GM21515 (cell line): ENCODE measurements at regions not wholly inside any gene's neighbourhood (a gene's known extent, or its start where the extent isn't known, plus 50 kb on each side); places are given as distances from the start of the nearest gene placed in this dataset.
"Not testable (repeated sequence)": the region's sequence is repeated elsewhere in the genome, so short reads cannot be mapped to it uniquely, and the experiment has no call there.

Source experiments
- ATAC-seq: cut with Tn5 transposase; IDR thresholded peaks from one replicate; pipeline ENCODE4 v1.9.1; 2021; ENCODE audit not compliant: unreplicated experiment

DNA sequence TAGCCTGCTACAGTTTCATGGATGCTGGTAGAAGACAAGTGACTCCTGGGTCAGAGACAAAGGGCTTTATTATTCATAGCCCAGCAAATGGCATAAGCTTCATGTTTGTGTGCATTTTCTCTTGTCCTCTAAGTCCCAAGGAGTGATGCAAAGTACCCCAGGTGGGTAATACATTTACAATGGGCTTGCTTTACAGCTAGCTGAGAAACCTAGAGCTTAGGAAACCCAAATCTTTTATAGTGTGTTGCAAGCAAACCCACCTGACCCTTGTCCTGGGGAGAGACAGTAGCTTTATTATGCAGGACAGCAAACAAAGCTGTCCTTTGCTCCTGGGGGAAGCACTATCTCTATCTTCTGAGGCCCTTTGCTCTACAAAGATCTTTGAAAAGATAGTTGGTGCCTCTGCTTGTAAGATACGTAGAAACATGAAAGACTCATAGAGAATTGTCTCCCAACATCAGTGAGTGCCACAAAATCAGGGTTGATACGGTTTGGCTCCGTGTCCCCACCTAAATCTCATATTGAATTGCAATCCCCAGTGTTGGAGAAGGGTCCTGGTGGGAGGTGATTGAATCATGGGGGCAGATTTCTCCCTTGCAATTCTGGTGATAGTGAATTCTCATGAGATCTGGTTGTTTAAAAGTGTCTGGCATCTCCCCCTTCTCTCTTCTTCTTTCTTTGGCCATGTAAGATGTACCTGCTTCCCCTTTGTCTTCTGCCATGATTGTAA, 315.8 kb upstream of the USP24 start:
- no peak for ATAC-seq

DNA sequence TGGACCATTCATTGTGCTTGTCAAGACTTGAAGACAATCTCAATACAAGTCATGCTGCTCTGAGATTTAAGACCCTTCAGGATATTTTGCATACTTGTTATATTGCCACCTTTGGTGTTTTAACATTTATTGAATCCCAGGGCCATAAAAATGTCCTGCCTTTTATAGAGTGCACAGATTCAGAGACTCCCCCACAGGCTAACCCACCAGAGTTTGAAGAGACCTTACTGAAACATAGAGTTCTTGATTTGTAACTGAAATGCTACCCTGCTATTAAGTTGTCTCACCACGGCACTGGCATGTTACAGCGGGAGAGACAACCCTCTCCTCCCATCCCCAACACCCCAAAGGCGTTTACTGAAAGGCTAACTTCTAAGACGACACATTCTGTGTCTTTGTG, 313.9 kb upstream of the USP24 start:
- ATAC-seq: no peak

DNA sequence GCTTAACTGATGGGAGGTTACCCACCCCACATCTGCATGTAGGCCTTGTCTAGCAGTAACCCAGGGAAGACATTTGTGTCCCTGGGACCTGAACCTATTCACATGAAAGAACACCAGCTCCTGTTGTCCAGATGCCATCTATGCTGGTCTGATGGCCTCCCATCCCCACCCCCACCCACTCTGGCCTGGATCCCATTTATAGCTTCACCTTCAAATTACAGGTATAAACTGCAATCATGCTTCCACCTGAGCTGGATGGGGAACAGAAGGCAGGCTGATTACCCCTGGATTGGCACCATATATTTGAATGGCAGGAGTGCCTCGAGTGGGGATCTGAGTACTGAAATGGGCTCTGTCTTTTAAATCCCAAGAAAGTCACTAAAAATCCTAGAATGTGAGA, 312.7 kb upstream of the USP24 start:
- no peak for ATAC-seq

DNA sequence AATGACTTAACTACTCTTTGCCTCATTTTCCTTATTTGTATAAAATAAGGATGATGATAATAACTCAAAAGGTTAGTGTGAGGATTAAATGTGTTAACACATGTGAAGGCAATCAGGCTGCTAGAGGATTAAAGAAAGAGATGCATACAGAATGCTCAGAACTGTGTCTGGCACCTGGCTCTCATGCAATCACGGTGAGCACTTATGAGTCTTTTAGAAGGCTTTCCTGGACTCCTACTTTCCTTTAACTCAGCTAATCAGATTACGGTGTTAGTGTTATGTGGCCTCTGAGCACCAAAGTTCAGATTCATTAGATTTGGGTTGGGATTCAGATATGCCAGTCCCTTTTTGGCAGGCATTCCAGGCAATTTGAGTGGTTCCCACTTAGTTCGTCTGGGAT, 311.6 kb upstream of the USP24 start:
- no peak for ATAC-seq

DNA sequence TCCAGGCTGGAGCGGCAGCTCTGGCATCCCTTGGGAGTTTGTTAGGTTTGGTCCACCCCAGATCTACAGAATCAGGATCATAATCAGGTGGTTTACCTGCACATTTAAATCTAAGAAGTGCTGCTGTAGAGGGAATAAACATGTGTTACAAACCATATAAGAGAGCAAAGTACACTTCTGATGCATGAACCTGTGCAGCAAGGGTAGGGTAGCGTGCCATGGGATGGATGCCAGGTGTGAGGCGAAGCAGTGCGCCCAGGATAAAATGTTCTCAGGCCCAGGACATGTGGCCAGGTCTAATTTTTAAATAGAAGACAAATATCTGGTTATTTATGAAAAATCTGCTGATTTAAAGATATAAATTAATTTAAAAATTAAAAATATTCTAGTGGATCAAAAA, 308.8 kb upstream of the USP24 start:
- no peak for ATAC-seq

DNA sequence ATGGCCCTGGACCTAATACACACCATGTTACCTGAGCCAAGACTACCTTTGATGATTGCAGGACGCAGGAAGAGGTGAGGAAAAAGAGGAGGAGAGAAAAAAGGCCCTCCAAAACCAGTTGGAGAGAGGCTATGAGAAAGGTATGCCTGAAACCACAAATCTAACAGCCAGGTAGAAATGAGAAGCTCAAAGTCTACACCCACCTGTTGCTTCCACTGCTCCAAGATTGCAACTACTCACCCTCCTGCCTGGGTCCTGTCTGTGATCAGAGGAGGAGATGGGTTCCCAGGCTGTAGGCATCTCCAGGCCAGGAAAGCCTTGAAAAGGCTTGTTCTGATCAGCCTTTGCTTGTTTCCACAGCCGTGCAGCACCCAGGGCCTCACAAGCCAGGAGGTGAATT, 307.8 kb upstream of the USP24 start:
- ATAC-seq: no peak

DNA sequence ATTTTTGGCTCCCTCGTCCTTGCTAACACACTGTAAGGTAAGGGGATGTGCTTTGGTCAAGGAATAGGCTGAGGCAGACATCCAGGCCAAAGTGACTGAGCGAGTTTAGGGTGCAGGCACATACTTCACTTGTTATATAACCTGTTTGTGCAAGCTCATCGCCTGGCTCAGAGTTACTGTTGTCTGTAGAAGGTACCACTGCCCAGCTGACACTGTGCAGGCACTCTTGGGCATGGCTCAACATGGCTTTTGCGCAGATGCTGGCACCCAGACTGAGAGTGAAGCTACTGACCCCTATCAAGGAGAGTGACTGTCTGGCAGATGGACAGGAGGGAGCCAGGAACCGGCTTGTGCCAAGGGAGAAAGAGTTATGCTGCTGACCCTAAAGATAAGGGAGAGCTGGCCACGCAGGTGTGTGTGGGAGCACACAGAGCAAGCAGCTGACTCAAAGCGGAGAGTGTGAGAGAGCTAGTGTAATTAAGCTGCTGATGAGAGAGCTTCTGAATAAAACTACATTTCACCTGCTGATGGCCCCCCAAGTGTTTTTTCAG, 307.3 kb upstream of the USP24 start:
- no peak for ATAC-seq

DNA sequence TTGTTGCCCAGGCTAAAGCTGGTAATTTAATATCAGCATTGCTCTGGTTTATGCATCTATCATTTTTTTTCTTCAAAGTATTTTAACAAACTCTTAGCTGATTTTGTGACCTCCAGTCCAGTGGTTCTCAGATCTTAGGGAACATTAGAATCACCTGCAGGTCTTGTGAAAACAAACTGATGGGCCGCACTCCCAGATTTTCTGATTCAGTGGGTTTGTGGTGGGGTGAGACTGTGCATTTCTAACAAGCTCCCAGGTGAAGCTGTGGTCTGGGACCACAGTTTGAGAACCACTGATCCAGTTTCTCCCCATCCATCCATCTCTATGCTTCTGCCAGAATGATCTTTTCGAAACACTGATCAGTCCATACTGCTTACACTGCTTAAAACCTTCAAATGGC, 305.7 kb upstream of the USP24 start:
- ATAC-seq: no peak

DNA sequence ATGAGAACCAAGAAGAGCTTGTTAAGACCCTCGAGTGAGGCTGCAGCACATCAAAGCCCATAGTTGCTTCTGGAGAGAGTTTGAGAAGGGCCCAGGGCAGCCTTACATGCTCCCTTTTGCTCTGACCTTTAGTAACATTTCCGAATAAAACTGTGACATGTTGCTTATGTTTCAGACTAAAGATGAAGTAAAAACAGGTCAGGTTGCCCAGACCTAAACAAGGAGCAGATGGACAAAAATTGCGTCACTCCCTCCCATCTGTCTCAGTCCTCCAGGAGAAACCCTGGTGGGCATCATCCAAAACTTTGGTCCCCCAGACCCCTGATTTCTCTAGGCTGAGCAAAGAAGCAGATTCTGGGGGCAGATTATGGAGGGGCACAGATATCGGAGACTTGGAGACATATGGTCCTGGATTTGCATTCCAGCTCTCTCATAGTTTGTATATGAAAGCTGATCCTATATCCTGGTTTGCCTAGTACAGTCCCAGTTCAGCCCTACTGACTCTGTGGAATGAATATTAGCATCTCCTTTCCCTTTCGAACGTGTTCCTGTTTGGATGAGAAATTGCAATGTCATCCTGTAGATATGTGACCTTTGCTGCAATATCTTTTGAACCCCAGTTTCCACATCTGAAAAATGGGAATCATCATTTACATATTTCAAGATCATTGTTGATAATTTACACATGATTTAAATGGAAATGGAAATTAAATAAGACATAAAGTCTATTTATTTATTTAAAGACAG, 304.9 kb upstream of the USP24 start:
- ATAC-seq: no peak

DNA sequence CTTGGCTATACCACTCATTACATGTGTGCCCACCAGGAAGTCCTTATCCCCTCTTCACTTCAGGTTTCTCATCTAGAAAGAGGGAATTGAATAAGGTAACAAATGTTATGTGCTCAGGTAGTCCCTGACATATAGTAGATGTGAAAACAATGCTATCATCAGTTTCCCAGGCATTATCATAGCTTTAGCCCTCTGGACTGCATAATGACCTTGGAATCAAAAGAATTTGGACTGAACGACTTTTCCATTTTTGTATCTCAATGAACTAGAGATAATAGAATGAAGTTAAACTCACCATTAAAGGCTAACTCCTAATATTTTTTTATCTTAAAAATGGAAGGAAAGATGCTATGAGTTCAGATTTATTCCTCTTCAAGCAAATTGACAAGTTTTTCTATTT, 304.1 kb upstream of the USP24 start:
- ATAC-seq: no peak

DNA sequence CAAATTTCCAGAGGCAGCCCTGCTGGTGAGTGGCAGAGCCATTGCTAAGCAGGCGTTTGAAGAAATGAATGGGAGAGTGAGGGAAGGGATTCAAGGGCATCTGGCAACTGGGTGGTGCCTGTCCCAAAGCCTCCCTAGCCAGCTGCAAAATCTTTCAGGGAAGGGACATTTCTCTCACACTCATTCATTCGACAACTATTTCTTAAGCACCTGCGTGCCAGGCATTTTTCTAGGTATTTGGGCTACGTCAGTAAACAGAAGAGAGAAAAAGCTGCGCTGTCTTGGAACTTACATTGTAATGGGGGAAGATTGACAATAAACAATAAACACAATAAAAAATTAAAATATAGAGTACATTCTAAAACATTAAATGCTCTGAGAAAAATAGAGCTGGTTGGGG, 301.9 kb upstream of the USP24 start:
- no peak for ATAC-seq

DNA sequence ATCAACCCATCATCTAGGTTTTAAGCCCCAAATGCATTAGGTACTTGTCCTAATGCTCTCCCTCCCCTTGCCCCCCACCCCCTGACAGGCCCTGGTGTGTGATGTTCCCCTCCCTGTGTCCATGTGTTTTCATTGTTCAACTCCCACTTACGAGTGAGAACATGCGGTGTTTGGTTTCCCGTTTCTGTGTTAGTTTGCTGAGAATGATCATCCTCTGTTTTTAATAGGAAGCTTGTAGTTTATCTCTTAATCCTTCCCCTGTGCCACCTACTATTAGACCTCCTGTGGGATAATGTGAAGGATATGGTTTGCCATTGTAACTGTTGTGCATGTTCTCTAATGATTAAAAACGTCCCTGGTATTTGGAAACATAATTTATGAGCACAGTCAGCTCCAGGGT, 299.4 kb upstream of the USP24 start:
- ATAC-seq: not testable (repeated sequence)

DNA sequence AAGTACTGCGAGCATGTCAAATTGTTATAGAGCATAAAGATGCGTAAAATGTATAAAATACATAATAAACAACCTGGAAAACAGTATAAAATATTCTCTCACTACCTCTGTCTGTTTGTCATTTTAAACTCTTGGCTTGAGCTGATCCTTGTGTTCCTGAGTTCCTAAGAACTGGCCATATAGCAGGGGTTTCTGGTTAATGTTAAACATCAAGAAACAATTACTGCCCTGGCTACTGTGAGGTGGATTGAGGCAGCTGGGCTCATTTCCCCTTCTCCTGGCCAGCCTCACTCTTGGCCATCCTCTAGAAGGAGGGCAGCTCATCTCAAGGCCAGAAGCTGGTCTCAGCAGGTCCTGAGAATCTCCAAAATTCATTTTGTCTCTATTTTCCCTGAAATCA, 297.3 kb upstream of the USP24 start:
- no peak for ATAC-seq

DNA sequence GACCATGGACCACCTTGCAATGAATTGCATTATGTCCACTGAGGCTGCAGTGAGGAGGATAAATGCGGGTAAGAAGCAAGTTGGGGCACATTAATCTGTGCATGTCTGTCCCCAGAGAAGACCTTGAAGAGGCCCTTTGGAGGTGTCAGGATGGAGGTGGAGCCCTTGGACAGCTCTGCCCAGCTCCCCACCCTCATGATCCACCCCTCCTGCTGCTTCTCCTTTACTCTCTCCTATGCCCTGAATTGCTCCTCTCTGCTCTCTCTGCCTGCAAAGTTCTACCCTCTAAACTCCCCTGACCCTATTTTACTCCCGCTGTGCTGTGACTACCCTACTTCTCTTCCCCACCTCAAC, 292.4 kb upstream of the USP24 start:
- no peak for ATAC-seq

DNA sequence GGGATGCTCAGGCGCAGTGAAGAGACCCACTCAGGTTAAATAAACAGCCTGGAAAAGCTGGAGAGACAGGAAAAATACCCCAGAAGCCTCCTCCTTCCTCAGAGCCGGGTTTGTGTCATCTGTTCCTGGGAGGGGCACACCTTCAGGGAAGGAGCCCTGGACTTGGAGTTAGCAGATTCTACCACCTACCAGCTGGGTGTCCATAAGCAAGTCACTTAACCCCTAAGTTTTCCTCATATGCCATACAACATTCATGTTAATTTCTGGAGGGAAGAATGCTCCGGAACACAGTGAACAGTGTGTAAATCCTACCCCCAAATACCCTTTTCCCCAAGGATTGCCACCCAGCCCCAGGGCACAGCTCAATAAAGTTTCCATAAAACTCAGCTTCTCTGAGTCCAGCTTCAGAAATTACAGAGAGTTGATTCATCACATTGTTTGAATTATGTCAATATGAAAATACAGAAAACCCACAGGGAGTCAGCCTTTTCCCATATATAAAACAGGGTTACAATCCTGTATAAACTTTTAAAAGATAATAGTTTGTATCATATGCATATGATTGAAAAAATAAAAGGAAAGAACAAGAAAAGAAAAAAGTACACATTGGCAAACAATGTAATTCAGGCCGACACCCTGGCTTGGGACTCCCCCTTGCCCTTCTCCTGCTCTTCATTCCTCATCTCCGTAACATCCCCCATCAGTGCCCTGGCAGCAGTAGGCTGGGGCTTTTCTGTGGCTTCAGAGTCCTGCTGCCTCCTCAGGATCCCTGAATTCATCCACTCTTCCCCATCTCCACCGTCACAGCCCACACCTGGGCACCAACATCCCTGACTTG, 291.8 kb upstream of the USP24 start:
- ATAC-seq: no peak

DNA sequence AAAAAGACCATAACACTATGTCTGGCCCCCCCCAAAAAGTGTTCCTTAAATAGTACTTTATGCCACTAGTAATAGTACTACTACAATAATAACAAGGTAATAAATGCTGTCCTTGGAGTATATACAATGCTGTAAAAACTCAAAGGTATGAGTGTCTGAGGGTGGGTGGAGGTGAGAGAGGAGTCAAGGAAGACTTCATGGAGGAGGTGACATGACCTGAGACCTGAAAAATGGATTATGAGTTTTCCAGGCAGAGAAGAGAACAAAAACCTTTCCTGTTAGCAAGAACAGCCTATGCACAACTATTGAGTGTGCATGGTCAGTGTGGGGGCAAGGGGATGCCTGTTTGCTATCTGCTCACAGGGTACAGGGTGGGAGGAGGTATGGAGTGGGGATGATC, 290.2 kb upstream of the USP24 start:
- ATAC-seq: no peak

DNA sequence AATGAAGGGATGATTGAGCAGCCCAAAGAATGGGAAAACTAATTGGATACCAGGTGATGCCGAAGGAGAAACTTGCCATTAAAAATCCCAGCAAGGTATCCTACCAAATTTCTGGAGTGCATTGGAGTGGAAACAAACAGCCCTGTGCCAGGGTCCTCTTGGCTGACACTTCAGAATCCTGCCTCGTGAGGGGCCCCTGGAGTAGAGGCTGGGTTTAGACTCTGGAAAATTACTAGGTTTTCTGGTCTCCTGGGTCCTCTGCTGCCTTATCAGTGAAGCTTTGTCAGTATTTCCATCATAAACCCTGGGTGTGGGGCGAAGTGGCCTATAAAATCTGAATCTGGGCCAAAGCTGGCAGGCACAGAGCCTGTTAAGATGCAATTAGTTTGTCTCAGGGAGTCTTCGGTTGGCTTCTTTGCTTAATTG, 289.2 kb upstream of the USP24 start:
- ATAC-seq: no peak

DNA sequence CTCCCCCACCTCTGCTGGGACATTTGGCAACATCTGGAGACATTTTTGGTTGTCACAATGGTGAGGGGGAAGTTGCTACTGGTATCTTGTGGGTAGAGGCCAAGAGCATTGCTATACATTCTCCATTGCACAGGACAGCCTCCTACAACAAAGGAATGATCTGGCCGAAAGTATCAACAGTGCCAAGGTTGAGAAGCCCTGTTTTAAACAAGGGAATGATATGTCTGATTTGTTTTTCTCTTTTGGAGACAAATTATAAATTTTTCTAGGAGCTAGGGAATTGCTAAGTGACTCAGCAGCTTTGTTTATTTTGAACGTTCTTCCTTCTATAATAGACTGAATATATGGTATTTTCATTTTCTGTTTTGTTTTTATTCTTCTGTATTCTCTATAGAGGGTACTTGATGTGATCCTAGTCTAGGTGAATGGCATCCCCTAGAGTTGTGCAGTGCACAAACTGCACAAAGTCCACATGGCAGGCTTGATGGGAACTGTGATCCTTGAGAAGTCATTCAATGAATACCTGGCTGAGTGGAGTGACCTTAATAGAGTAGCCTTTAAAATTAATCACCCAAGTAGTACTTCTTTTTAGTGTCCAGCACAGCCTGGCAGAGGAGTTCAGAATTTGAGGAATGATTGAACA, 288.6 kb upstream of the USP24 start:
- ATAC-seq: no peak

DNA sequence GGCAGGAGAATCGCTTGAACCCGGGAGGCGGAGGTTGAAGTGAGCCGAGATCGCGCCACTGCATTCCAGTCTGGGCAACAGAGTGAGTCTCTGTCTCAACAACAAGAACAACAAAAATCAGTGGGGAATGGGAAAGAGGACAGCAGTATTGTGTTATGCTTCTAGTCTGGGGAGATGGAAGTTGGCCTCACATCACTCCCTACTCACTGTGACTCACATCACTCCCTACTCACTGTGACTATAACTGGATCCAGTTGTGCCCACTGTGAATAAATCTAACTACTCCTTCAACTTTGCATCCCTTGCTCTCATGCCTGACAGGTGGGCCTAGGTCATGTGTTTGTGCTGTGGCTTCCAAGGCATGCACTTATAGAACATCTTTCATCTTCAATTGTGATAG, 285.4 kb upstream of the USP24 start:
- no peak for ATAC-seq

DNA sequence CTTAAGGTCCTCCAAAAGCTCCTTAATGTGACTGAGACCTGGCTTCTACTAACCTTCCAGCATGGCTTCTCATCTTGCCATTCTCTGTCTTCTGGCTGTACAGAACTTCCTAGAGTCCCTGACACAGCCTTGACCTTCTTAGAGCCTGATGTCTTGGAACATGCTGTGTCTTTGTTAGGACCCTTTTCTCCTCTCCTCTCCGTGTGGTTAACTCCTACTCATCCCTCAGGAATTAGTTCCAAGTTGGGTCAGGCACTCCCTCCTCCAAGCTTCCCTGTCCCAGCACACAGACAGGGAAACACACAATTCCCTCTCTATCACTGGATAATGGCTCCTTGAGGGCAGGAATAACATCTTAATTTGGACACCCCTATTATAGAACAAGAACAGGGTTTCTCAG, 275.4 kb upstream of the USP24 start:
- ATAC-seq: no peak

DNA sequence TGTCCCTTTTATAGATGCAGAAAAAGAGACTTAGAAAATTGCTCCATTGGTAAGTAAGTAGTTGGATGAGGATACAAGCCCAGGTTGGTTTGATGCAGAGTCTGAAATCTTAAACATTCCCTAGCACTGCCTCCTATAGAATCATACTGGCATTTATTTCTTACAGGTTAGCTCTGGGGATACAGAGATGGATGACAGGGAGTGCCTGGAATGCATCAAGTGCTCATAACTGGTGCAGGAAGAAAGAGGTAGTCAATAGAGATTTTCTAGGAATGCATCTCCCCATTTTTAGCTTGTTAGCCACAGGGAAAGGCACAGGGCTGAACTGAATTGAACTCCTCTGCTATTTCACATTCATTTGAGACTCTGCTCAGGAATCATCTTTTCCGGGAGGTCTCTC, 269.0 kb upstream of the USP24 start:
- ATAC-seq: no peak
